Mesenchymal stem cell (in vitro differentiated cells and primary cell): ENCODE measurements at regions not wholly inside any gene's neighbourhood (a gene's known extent, or its start where the extent isn't known, plus 50 kb on each side); places are given as distances from the start of the nearest gene placed in this dataset.
"Not testable (repeated sequence)": the region's sequence is repeated elsewhere in the genome, so short reads cannot be mapped to it uniquely, and the experiment has no call there.

Source experiments
- DNase-seq: peaks from one replicate; pipeline ENCODE4 v3.0.0-alpha.2; 2013
- H2AFZ ChIP-seq: one replicate; pipeline ENCODE4 v1.6.1; 2013; ENCODE audit warnings: low read depth, mild to moderate bottlenecking, control low read depth, inconsistent platforms, low read length, moderate library complexity
- H2AK5ac ChIP-seq: 2 replicates; pipeline ENCODE4 v1.6.1; 2013; ENCODE audit warnings: low read length, moderate library complexity, mild to moderate bottlenecking, inconsistent platforms; ENCODE audit not compliant: severe bottlenecking
- H2BK120ac ChIP-seq: one replicate; pipeline ENCODE4 v1.6.1; 2013; ENCODE audit warnings: low read depth, mild to moderate bottlenecking, inconsistent platforms, low read length, moderate library complexity
- H2BK12ac ChIP-seq, 2 experiments: one replicate each; pipeline ENCODE4 v1.6.1; 2013; ENCODE audit warnings: inconsistent platforms in 2 of 2, low read length in 2 of 2, mild to moderate bottlenecking in 2 of 2, moderate library complexity in 2 of 2, control low read depth in 1 of 2
- H2BK15ac ChIP-seq: one replicate; pipeline ENCODE4 v1.6.1; 2013; ENCODE audit warnings: mild to moderate bottlenecking, low read depth, inconsistent platforms; ENCODE audit not compliant: poor library complexity, severe bottlenecking
- H2BK5ac ChIP-seq: 2 replicates; pipeline ENCODE4 v1.6.1; 2013; ENCODE audit warnings: low read depth, mild to moderate bottlenecking, low read length, control low read depth, inconsistent platforms; ENCODE audit not compliant: poor library complexity, severe bottlenecking
- H3K14ac ChIP-seq, 2 experiments: one replicate each; pipeline ENCODE4 v1.6.1; 2013; ENCODE audit warnings: inconsistent platforms in 2 of 2, low read length in 2 of 2, control low read depth in 1 of 2, mild to moderate bottlenecking in 1 of 2, moderate library complexity in 1 of 2
- H3K18ac ChIP-seq, 2 experiments: one replicate each; pipeline ENCODE4 v1.6.1; 2013; ENCODE audit warnings: inconsistent platforms in 2 of 2, low read length in 2 of 2, control low read depth in 1 of 2, low read depth in 1 of 2, mild to moderate bottlenecking in 1 of 2
- H3K23ac ChIP-seq, 2 experiments: one replicate each; pipeline ENCODE4 v1.6.1; 2013; ENCODE audit warnings: inconsistent platforms in 2 of 2, low read length in 2 of 2, mild to moderate bottlenecking in 2 of 2, moderate library complexity in 2 of 2, control low read depth in 1 of 2
- H3K27ac ChIP-seq: 2 replicates; pipeline ENCODE4 v1.5.1; 2013; ENCODE audit warnings: mild to moderate bottlenecking, moderate library complexity, low read length, control low read depth, inconsistent platforms; ENCODE audit not compliant: poor library complexity, severe bottlenecking
- H3K27me3 ChIP-seq, 2 experiments: 2 replicates each; pipeline versions ENCODE4 v1.6.1 to v1.7.0; 2013; ENCODE audit warnings: low read length in 2 of 2, mild to moderate bottlenecking in 2 of 2, moderate library complexity in 2 of 2, control low read depth in 1 of 2, inconsistent platforms in 1 of 2; ENCODE audit not compliant: control insufficient read depth in 1 of 2, insufficient read depth in 1 of 2
- H3K36me3 ChIP-seq, 2 experiments: 2 replicates each; pipeline versions ENCODE4 v1.6.1 to v1.7.0; 2013; ENCODE audit warnings: low read length in 2 of 2, control low read depth in 1 of 2, inconsistent platforms in 1 of 2, low read depth in 1 of 2, mild to moderate bottlenecking in 1 of 2; ENCODE audit not compliant: insufficient read depth in 2 of 2, control insufficient read depth in 1 of 2
- H3K4ac ChIP-seq, 2 experiments: one replicate each; pipeline ENCODE4 v1.6.1; 2013; ENCODE audit warnings: inconsistent platforms in 2 of 2, low read length in 2 of 2, mild to moderate bottlenecking in 2 of 2, moderate library complexity in 2 of 2, control low read depth in 1 of 2, low read depth in 1 of 2
- H3K4me1 ChIP-seq: 2 replicates; pipeline ENCODE4 v1.6.1; 2013; ENCODE audit warnings: low read depth, low read length, control low read depth; ENCODE audit not compliant: control insufficient read depth, insufficient read depth
- H3K4me2 ChIP-seq: 2 replicates; pipeline ENCODE4 v1.6.1; 2013; ENCODE audit warnings: low read length, mild to moderate bottlenecking, inconsistent platforms; ENCODE audit not compliant: poor library complexity, severe bottlenecking
- H3K4me3 ChIP-seq, 2 experiments: 2 replicates each; pipeline versions ENCODE4 v1.5.1 to v1.7.0; 2013; ENCODE audit warnings: low read length in 2 of 2, mild to moderate bottlenecking in 2 of 2, control low read depth in 1 of 2, low read depth in 1 of 2; ENCODE audit not compliant: insufficient read depth in 1 of 2
- H3K79me1 ChIP-seq: replicated peaks from 2 replicates; pipeline ENCODE4 v1.6.1; 2013; ENCODE audit warnings: mild to moderate bottlenecking, control low read depth, low read length, inconsistent platforms; ENCODE audit not compliant: poor library complexity, severe bottlenecking
- H3K9ac ChIP-seq: 2 replicates; pipeline ENCODE4 v1.7.0; 2013; ENCODE audit warnings: mild to moderate bottlenecking, low read length, moderate library complexity
- H3K9me3 ChIP-seq: 2 replicates; pipeline ENCODE4 v1.7.0; 2013; ENCODE audit warnings: mild to moderate bottlenecking, low read length; ENCODE audit not compliant: control insufficient read depth
- H4K8ac ChIP-seq: one replicate; pipeline ENCODE4 v1.6.1; 2013; ENCODE audit warnings: inconsistent platforms, mild to moderate bottlenecking, low read length, moderate library complexity
- H4K91ac ChIP-seq: one replicate; pipeline ENCODE4 v1.6.1; 2013; ENCODE audit warnings: mild to moderate bottlenecking, low read length, inconsistent platforms
- WGBS: methylation state at CpG from one replicate; pipeline ENCODE4 v1.1.7; 2013; ENCODE audit warnings: mixed read lengths; 5-methylcytosine and 5-hydroxymethylcytosine counted together

- Histone ChIP-seq H2BK120ac (no peak overlapping the region), H2BK5ac (no peak overlapping the region), H2BK15ac (no peak overlapping the region), H3K27ac (no peak overlapping the region), H3K9me3 (peaks cover 6% of the 10 kb centered on the region), H3K18ac (no peak overlapping the region), H3K4me2 (no peak overlapping the region), H3K79me1 (no peaks in the 10 kb centered on the region), H3K4ac (no peak overlapping the region), H2AFZ (no peak overlapping the region), H2BK12ac (no peak overlapping the region), H3K4me3 (no peak overlapping the region), H3K4me1 (no peaks in the 10 kb centered on the region), H3K14ac (no peak overlapping the region), H4K91ac (no peak overlapping the region), H3K23ac (no peak overlapping the region), H3K9ac (no peak overlapping the region), H2AK5ac (no peak overlapping the region), H3K27me3 (no peaks in the 10 kb centered on the region), H4K8ac (no peak overlapping the region), H3K36me3 (no peaks in the 10 kb centered on the region)
- DNase-seq = no peak
These were observed 1467.4 kb downstream of the RAPGEF2 start for GRCh38 chr4:160570271-160570670.

- not testable (repeated sequence) for H2AK5ac ChIP-seq, H4K8ac ChIP-seq, H3K9me3 ChIP-seq, H3K36me3 ChIP-seq, H2BK5ac ChIP-seq, H3K18ac ChIP-seq, H3K14ac ChIP-seq, H2BK120ac ChIP-seq, H2BK12ac ChIP-seq, H3K4ac ChIP-seq, H3K27me3 ChIP-seq, H3K27ac ChIP-seq, H4K91ac ChIP-seq, H2AFZ ChIP-seq, H2BK15ac ChIP-seq, DNase-seq, H3K4me3 ChIP-seq, H3K9ac ChIP-seq, H3K4me2 ChIP-seq, H3K23ac ChIP-seq, H3K4me1 ChIP-seq, H3K79me1 ChIP-seq
- 78% methylated on average over 14 of the region's 18 CpGs for WGBS
These were observed 1471.4 kb downstream of the RAPGEF2 start for GRCh38 chr4:160574272-160574671.

- H3K18ac ChIP-seq = no peak overlapping the region
- no peak overlapping the region for H3K9ac ChIP-seq
- H2AFZ ChIP-seq = no peak overlapping the region
- H3K36me3 ChIP-seq = no peaks in the 10 kb centered on the region
- H2BK5ac ChIP-seq = no peak overlapping the region
- H3K14ac ChIP-seq = no peak overlapping the region
- H3K23ac ChIP-seq = no peak overlapping the region
- no peak overlapping the region for H2AK5ac ChIP-seq
- H3K79me1 ChIP-seq = no peaks in the 10 kb centered on the region
- H2BK15ac ChIP-seq = no peak overlapping the region
- no peak overlapping the region for H3K27ac ChIP-seq
- DNase-seq = no peak
- H2BK120ac ChIP-seq = no peak overlapping the region
- no peaks in the 10 kb centered on the region for H3K4me1 ChIP-seq
- no peak overlapping the region for H4K8ac ChIP-seq
- no peaks in the 10 kb centered on the region for H3K27me3 ChIP-seq
- peaks cover 3% of the 10 kb centered on the region for H3K9me3 ChIP-seq
- H3K4me2 ChIP-seq = no peak overlapping the region
- no peak overlapping the region for H3K4me3 ChIP-seq
- H4K91ac ChIP-seq = no peak overlapping the region
- 86% methylated on average over 1 of the region's 1 CpG for WGBS
- H3K4ac ChIP-seq = no peak overlapping the region
- H2BK12ac ChIP-seq = no peak overlapping the region
These were observed 1477.7 kb downstream of the RAPGEF2 start for GRCh38 chr4:160580581-160580980.

- Histone ChIP-seq H3K4me2 (no peak overlapping the region), H3K4ac (no peak overlapping the region), H2AFZ (no peak overlapping the region), H4K91ac (no peak overlapping the region), H4K8ac (no peak overlapping the region), H2BK5ac (no peak overlapping the region), H3K27ac (no peak overlapping the region), H2BK12ac (no peak overlapping the region), H3K79me1 (no peaks in the 10 kb centered on the region), H2AK5ac (no peak overlapping the region), H3K9me3 (peaks cover 2% of the 10 kb centered on the region), H3K9ac (no peak overlapping the region), H3K14ac (no peak overlapping the region), H3K18ac (no peak overlapping the region), H2BK120ac (no peak overlapping the region), H3K4me1 (no peaks in the 10 kb centered on the region), H3K23ac (no peak overlapping the region), H3K4me3 (no peak overlapping the region), H2BK15ac (no peak overlapping the region), H3K36me3 (no peaks in the 10 kb centered on the region), H3K27me3 (no peaks in the 10 kb centered on the region)
- no peak for DNase-seq
- WGBS = 58% methylated on average over 2 of the region's 4 CpGs
These were observed 1489.4 kb downstream of the RAPGEF2 start for GRCh38 chr4:160592258-160592657.
